Caco-2 (cell line): ENCODE measurements at regions not wholly inside any gene's neighbourhood (a gene's known extent, or its start where the extent isn't known, plus 50 kb on each side); places are given as distances from the start of the nearest gene placed in this dataset.

ENCODE experiments used
- BruUV-seq: library from RNA; stranded (reverse); fragments of 400-500 nt; replicated peaks from 2 replicates; lab custom pipeline; 2021; lab: Mats Ljungman, UMichigan
- CTCF ChIA-PET: fragments of 300-600 bp; sonication (Branson Sonifier 250); formaldehyde crosslinking; loops from one replicate; lab custom pipeline; 2022; ENCODE audit warnings: antibody characterized with exemption; lab: Charles Lee
- POLR2A ChIA-PET: fragments of 300-600 bp; sonication (Branson Sonifier 250); formaldehyde crosslinking; loops from one replicate; lab custom pipeline; 2022; ENCODE audit warnings: antibody characterized with exemption; lab: Charles Lee
- DNase-seq, 2 experiments: peaks; one replicate each; pipeline versions ENCODE4 v3.0.0 to v3.0.0-alpha.2; 2020 to 2022
- H3K27me3 ChIP-seq: replicated peaks from 2 replicates; pipeline ENCODE4 v1.6.0; 2011; ENCODE audit warnings: low read length; ENCODE audit not compliant: control insufficient read depth, insufficient read depth
- H3K36me3 ChIP-seq: 2 replicates; pipeline ENCODE4 v1.5.1; 2011; ENCODE audit warnings: low read length; ENCODE audit not compliant: control insufficient read depth, insufficient read depth
- H3K4me1 ChIP-seq: fragments of 250-450 bp; sonication (Bioruptor Pico); 2 replicates; pipeline ENCODE4 v1.5.1; 2020; ENCODE audit warnings: mild to moderate bottlenecking
- H3K4me3 ChIP-seq: 2 replicates; pipeline ENCODE4 v1.5.1; 2011; ENCODE audit warnings: low read depth, mild to moderate bottlenecking, control low read depth, low read length
- H3K9me3 ChIP-seq: fragments of 250-450 bp; sonication (Bioruptor Pico); 2 replicates; pipeline ENCODE4 v1.5.1; 2020; ENCODE audit warnings: mild to moderate bottlenecking, moderate library complexity
- H3K27ac Mint-ChIP-seq: one replicate; pipeline ENCODE4 v1.8.0; 2022; ENCODE audit warnings: mixed read lengths; ENCODE audit not compliant: unreplicated experiment
- H3K27me3 Mint-ChIP-seq: one replicate; pipeline ENCODE4 v1.8.0; 2022; ENCODE audit warnings: mixed read lengths; ENCODE audit not compliant: insufficient read depth, unreplicated experiment
- H3K36me3 Mint-ChIP-seq: one replicate; pipeline ENCODE4 v1.8.0; 2022; ENCODE audit warnings: mild to moderate bottlenecking, mixed read lengths; ENCODE audit not compliant: insufficient read depth, unreplicated experiment
- H3K4me1 Mint-ChIP-seq: one replicate; pipeline ENCODE4 v1.8.0; 2022; ENCODE audit warnings: low read depth, mixed read lengths; ENCODE audit not compliant: unreplicated experiment
- H3K4me3 Mint-ChIP-seq: one replicate; pipeline ENCODE4 v1.8.0; 2022; ENCODE audit warnings: mild to moderate bottlenecking, moderate library complexity, mixed read lengths; ENCODE audit not compliant: unreplicated experiment
- H3K9me3 Mint-ChIP-seq: one replicate; pipeline ENCODE4 v1.8.0; 2022; ENCODE audit warnings: mixed read lengths; ENCODE audit not compliant: unreplicated experiment
- CTCF ChIP-seq, 2 experiments: fragments of 200-600 bp in 1 of 2; IDR thresholded peaks; 1 replicate in 1 of 2; 2 replicates in 1 of 2; pipeline versions ENCODE4 v1.5.1 to v1.8.0; 2011 to 2022; ENCODE audit warnings: antibody characterized with exemption in 1 of 2, control low read depth in 1 of 2, inconsistent platforms in 1 of 2, low read depth in 1 of 2, low read length in 1 of 2, mild to moderate bottlenecking in 1 of 2, moderate library complexity in 1 of 2; ENCODE audit not compliant: insufficient read depth in 1 of 2, severe bottlenecking in 1 of 2, unreplicated experiment in 1 of 2
- intact Hi-C: fragments of 100-400 bp; cut with micrococcal nuclease; formaldehyde crosslinking; loops from one replicate; pipeline ENCODE4 v1.10.0; 2022; ENCODE audit not compliant: unreplicated experiment

- ChIA-PET POLR2A (no interaction called here), CTCF (no interaction called here)
- peak; percentile 24 to 66 for DNase-seq
These were observed 174.7 kb upstream of the GRB10 start for GRCh38 chr7:50957431-50957830.

GRCh38 chr7:50956522-50957155, 173.9 kb upstream of the GRB10 start:
- Histone ChIP-seq H3K36me3 (no peaks in the 10 kb centered on the region), H3K27me3 (no peaks in the 10 kb centered on the region), H3K4me3 (no peak overlapping the region), H3K4me1 (peaks cover 22% of the 10 kb centered on the region), H3K9me3 (no peaks in the 10 kb centered on the region)
- Mint-ChIP-seq H3K27ac (no peak overlapping the region), H3K4me3 (no peak overlapping the region), H3K36me3 (no peaks in the 10 kb centered on the region), H3K4me1 (peaks cover 17% of the 10 kb centered on the region), H3K27me3 (no peaks in the 10 kb centered on the region), H3K9me3 (no peaks in the 10 kb centered on the region)
- ChIA-PET POLR2A (no interaction called here), CTCF (no interaction called here)
- intact Hi-C loops = no loop called here
- no TSS peak for BruUV-seq
- no peak for TF ChIP-seq CTCF (IDR thresholded peaks at IDR 0.05; ENCODE audit: insufficient read depth in 1 of 2, low read depth in 1 of 2, low read length in 1 of 2, severe bottlenecking in 1 of 2, unreplicated experiment in 1 of 2)
- DNase-seq = no peak

More at GRCh38 chr7:50957431-50957830, 174.7 kb upstream of the GRB10 start:
- intact Hi-C loops = no loop called here
- no peaks in the 10 kb centered on the region for H3K27me3 ChIP-seq
- H3K4me3 ChIP-seq = no peak overlapping the region
- H3K36me3 Mint-ChIP-seq = no peaks in the 10 kb centered on the region
- H3K4me3 Mint-ChIP-seq = no peak overlapping the region
- no peaks in the 10 kb centered on the region for H3K27me3 Mint-ChIP-seq
- H3K4me1 Mint-ChIP-seq = peaks cover 17% of the 10 kb centered on the region
- peaks cover 22% of the 10 kb centered on the region for H3K4me1 ChIP-seq
- H3K36me3 ChIP-seq = no peaks in the 10 kb centered on the region
- H3K27ac Mint-ChIP-seq = no peak overlapping the region
- no peaks in the 10 kb centered on the region for H3K9me3 ChIP-seq
- BruUV-seq = no TSS peak
- H3K9me3 Mint-ChIP-seq = no peaks in the 10 kb centered on the region
- no peak for TF ChIP-seq CTCF (IDR thresholded peaks at IDR 0.05; ENCODE audit: insufficient read depth in 1 of 2, low read depth in 1 of 2, low read length in 1 of 2, severe bottlenecking in 1 of 2, unreplicated experiment in 1 of 2)

- Histone ChIP-seq H3K27me3 (no peaks in the 10 kb centered on the region), H3K4me1 (peaks cover 22% of the 10 kb centered on the region), H3K36me3 (no peaks in the 10 kb centered on the region), H3K9me3 (0 out of 2 replicates have a peak, but pooled peaks cover 8% of the 10 kb centered on the region), H3K4me3 (no peak overlapping the region)
- POLR2A ChIA-PET = no interaction called here
- Mint-ChIP-seq H3K4me1 (peaks cover 17% of the 10 kb centered on the region), H3K27me3 (no peaks in the 10 kb centered on the region), H3K9me3 (peaks cover 13% of the 10 kb centered on the region), H3K36me3 (no peaks in the 10 kb centered on the region), H3K4me3 (no peak overlapping the region), H3K27ac (no peak overlapping the region)
- no peak for DNase-seq
- CTCF ChIA-PET = no interaction called here
- TF ChIP-seq CTCF (IDR thresholded peaks at IDR 0.05; ENCODE audit: insufficient read depth in 1 of 2, low read depth in 1 of 2, low read length in 1 of 2, severe bottlenecking in 1 of 2, unreplicated experiment in 1 of 2) = no peak
- intact Hi-C loops = no loop called here
- no TSS peak for BruUV-seq
These were observed 172.0 kb upstream of the GRB10 start for GRCh38 chr7:50954716-50955115.
